Liver (tissue), 3 donors: ENCODE measurements at regions not wholly inside any gene's neighbourhood (a gene's known extent, or its start where the extent isn't known, plus 50 kb on each side); places are given as distances from the start of the nearest gene placed in this dataset.

Experiments
- CTCF ChIP-seq: fragments of 150-350 bp; IDR thresholded peaks from 2 replicates; pipeline ENCODE4 v1.5.1; 2017; ENCODE audit warnings: improper control_type of control experiment, low read depth, low read length; ENCODE audit not compliant: missing input control
- MAX ChIP-seq: IDR thresholded peaks from 2 replicates; pipeline ENCODE4 v1.6.1; 2016; ENCODE audit warnings: antibody characterized with exemption
- RAD21 ChIP-seq, 2 donors: IDR thresholded peaks; 2 replicates each; pipeline ENCODE4 v1.6.1; 2016; ENCODE audit warnings: antibody characterized with exemption in 2 of 2, mild to moderate bottlenecking in 2 of 2
- YY1 ChIP-seq: IDR thresholded peaks from 2 replicates; pipeline ENCODE4 v1.6.1; 2016; ENCODE audit warnings: antibody characterized with exemption, mild to moderate bottlenecking
- ZBTB33 ChIP-seq: IDR thresholded peaks from 2 replicates; pipeline ENCODE4 v1.6.1; 2016; ENCODE audit warnings: antibody characterized with exemption
- donor health status: healthy.
- donor health status: healthy.

GRCh38 chr7:17134786-17135185 lies 163.7 kb upstream of the AHR start:
- TF ChIP-seq RAD21 (IDR thresholded peaks at IDR 0.05), result no peak
- no peak for TF ChIP-seq CTCF
- TF ChIP-seq MAX, result no peak
- no peak for TF ChIP-seq ZBTB33
- TF ChIP-seq YY1, result no peak
